DMS 273 (cell line): ENCODE measurements at regions not wholly inside any gene's neighbourhood (a gene's known extent, or its start where the extent isn't known, plus 50 kb on each side); places are given as distances from the start of the nearest gene placed in this dataset.

Experiments used
- DNase-seq: peaks from one replicate; lab custom pipeline; 2025; ENCODE audit not compliant: unreplicated experiment; lab: John Stamatoyannopoulos, UW

DNA sequence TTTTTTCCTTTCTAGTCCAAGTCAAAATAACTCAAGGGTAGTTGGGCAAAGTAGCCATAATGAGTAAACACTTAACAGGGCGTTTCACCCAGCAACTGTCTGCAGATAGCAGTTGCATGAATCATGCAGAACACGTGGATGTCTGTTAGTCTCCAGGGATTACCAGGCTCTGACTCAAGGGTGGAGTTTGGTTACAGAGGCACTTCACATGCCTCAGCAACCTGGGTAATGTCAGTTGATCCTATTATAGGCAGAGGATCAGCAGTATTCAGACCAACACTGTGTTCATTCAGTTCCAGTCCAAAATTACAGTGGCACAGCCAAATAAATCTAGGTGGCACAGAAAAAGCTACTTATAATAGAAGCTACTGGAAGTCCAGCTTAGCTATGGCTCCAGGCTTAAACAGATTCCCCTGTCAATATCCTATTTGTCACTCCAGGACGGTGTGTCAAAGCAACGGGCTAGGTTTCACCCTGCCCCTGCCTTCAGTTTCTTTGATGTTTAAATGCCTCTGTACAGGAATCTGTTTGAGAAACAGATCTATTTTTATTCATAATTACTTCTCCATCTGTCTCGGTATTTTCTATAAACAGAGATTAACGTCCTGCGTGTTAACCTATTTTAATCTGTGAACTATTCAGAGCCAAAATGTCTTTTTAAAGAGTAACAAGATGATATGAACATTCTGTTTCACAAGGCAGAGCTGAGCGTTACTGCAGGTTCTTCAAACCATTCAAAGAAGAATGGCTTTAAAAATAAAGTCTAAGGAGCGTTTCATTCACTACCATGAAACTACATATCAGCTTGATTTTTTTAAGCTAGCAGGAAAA is 162.6 kb upstream of the AKR1E2 start:
- DNase-seq, result peak; percentile 90

GRCh38 chr10:4662576-4663161 is 163.3 kb upstream of the AKR1E2 start:
- peak; percentile 49 for DNase-seq

- DNase-seq, result no peak
These were observed 164.3 kb upstream of the AKR1E2 start for GRCh38 chr10:4661511-4662255.

DNA sequence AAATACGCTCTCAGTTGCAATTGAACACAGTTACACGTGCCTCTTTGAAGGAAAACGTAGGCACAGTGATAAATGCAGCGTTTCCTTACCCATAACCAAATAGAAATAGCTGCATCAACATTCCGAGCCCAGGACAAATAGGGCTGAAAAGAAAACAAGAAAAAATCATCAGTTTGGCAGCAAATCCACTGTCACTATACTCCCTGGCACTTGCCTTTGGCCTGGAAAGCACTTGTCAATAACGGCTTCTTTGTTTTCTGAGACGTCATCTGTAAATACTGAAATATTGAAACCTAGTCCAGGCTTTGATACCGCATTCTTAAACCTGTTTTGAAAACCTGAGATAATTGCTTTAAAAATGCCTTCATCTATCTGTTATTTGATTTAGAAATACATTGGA is 167.2 kb upstream of the AKR1E2 start:
- no peak for DNase-seq

- peak; percentile 67 for DNase-seq
These were observed 169.3 kb upstream of the AKR1E2 start for GRCh38 chr10:4656576-4657194.

GRCh38 chr10:4655879-4656278 is 170.1 kb upstream of the AKR1E2 start:
- DNase-seq, result no peak

DNA sequence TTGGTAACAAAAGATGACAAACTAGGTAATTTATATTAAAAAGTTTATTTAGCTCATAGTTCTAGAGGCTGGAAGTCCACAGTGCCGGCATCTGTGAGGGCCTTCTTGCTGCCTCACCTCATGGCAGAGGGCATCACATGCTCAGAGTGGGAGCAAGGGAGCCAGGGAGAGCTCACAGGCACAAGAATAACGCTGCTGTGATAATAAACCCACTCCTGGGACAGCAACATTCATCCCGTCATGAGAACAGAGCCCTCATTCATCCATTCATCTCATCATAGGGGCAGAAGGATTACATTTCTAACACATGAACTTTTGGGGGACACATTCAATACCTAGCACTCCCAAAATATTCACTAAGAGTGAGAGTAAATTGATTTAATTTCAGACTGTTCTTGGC is 170.6 kb upstream of the AKR1E2 start:
- no peak for DNase-seq

- no peak for DNase-seq
These were observed 171.5 kb upstream of the AKR1E2 start for GRCh38 chr10:4654496-4654895.

DNA sequence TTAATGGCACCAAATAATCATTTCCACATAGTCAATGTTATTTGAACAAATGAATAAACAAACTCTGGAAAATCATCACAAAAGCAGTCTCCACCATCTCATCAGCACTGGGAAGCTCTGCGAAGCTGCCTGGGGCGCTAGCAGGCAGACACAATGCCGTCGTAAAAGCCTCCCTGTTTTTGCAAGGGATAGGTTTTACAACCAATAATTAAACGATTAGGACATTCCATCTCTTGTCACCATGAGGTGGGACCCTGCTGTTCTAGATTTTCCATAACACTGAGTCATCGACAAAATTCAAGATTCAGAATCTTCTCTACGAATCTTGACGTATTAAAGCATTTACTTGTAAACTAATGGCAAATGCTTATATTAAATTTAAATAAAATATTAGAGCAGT is 172.8 kb upstream of the AKR1E2 start:
- DNase-seq, result no peak

DNA sequence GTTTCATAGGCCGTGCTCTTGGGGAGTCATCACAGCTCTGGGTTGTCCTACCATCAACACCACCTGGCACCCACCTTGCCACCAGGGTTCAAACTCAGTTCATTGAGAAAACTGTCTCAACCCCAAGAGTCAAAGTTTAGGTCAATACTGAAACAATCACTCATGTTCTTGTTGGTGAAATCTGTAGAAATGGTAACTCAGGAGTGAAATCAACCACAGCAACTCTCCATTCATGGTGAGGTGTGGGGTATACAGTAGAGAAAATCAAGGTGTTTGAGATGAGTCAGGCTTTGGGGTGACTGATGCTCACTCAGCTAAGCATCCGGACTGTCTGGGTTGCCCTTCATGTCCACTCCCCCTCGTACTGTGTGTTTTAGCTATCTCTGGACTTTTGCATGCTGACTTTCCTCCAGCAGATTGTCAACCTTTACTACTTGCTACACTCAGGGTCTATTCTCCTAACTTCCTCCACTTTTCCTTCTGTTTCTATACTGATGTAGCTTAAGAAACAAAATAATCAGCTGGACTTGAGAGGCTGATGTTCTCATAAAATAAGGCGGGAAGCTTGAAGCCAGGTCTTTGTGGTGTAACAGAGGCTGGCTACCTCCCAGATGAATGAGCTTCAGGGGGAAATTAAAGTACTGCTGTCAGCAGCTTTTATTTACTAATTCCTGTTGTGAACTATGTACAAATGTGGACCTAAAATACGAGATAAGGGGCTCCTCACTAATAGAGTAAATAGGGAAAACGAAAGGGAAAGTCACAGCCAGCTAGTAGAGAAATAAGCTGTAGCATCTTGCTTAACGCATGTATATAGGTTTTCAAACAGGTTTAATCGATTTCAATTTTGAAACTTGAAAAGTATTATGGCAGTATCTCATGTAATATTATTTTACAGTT is 173.6 kb upstream of the AKR1E2 start:
- DNase-seq, result no peak

DNA sequence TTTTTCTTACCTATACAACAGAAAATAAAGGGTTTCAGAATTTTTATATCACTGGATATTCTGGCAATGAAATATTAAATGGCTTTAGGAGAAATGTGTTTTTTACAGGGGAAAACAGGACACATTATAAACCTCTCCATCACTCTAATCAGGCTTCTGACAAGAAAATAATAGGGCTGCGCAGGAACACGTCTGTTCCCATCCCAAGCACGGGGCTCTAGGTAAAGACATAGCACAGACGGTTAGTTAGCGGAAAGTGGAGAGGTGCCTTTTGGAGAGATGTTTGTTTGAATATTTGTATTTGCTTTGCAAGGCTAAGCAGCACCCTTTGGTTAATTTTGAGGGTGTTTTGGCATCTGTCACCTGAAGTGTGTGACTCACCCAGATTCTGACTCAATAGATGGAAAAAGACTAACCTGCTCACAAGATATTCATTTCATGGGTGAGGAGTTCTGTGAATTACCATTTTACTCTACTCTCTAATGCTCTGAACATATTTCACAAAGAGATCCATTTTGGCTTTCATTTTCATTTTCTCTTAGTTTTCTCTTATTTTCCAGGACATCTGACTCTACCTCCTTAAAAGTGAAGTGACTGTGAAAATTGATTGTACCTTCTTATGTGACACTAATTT is 174.5 kb upstream of the AKR1E2 start:
- DNase-seq, result no peak

DNA sequence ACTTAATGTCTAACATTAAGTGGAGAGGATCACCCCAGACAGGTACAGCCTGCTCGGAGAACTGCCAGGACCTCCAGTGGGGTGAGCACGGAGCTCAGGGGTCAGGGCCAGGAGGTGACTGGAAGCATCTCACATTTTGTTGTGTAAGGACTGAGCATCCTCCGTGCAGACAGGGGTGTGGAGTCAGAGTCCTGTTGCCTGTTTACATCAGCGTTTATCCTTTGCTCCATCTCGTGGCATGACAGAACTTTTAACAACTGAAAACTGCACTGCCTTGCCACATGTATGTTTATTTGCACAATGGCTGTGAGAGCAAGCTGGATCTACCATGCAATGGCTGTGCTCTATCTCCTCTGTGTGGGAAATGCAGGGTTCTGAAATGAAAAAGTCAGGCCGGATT is 175.4 kb upstream of the AKR1E2 start:
- no peak for DNase-seq

- DNase-seq, result no peak
These were observed 176.0 kb upstream of the AKR1E2 start for GRCh38 chr10:4649886-4650508.

- no peak for DNase-seq
These were observed 176.5 kb upstream of the AKR1E2 start for GRCh38 chr10:4649471-4649870.

DNA sequence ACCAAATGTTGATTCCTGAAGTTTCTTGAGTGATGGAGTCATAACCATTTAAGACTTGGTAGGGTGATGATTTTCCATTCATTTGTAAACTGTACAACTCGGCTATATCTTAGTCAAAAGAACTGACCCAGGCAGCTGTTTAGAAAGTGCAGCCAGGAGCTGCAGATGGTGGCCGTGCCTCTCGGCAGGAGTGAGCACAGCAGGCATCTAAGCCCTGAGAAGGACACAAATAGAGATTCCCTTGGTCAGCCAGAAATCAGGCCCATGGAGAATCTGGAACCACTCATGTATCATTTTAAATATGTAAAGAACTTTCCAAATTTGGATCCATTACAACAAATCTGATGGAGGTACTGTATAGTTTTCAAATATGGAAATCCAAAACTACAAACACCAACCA is 177.0 kb upstream of the AKR1E2 start:
- DNase-seq, result peak; percentile 32

GRCh38 chr10:4647109-4647785 is 178.8 kb upstream of the AKR1E2 start:
- no peak for DNase-seq

DNA sequence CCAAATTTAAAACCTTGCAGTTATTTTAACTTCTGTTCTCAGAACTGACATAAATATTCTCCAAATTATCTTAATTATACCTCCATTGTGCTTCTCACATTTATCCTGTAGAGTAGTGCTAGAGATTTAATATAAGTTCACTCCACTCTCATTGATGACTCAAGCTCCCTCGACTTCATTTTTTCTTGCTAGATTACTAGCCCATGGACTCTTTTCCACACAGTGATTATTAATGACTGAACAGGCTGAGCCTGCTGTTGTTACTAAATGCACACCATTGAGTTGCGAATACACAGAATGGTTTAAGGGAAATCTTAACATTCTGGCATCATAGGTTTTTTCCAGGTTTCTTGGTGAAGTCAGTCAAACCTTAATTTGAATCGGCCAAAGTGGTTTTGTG is 179.5 kb upstream of the AKR1E2 start:
- no peak for DNase-seq

DNA sequence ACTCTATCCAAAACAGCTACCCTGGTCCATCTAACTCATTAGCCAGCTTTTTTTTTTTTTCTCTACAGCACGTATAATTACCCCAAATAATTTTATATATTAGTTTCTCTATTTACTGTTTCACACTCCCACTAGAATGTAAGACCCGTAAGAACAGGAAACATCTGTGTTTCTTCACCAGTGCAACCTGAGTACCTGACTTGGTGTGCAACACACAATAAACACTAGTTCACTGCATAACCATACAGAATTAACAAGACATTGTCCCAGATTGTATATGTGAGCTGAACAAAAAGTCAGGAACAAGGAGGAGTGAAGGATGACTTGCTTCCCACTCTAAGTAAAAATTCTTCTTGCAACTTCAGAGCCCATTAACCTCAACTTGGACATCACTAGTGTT is 180.2 kb upstream of the AKR1E2 start:
- DNase-seq, result no peak

DNA sequence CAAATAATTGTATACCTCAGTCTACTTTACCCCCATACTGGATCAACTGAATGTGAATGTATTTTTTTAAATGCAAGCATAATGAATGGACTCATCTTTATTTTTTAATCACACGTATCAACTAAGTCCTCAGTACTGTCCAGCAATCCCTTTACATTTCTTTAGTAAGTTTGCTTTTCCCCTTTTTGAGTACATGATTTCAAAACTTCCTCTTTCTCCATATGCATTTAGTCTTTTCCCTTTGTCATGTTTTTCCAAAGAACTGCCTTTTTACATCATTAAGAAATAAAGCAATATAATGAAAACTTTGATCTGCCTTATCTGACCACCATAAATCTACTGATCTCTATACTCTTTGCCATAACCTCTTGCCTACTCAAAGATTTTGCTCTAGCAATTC is 182.5 kb upstream of the AKR1E2 start:
- DNase-seq, result no peak
